ENCODE measurements at regions not wholly inside any gene's neighbourhood (a gene's known extent, or its start where the extent isn't known, plus 50 kb on each side); places are given as distances from the start of the nearest gene placed in this dataset.

DNA sequence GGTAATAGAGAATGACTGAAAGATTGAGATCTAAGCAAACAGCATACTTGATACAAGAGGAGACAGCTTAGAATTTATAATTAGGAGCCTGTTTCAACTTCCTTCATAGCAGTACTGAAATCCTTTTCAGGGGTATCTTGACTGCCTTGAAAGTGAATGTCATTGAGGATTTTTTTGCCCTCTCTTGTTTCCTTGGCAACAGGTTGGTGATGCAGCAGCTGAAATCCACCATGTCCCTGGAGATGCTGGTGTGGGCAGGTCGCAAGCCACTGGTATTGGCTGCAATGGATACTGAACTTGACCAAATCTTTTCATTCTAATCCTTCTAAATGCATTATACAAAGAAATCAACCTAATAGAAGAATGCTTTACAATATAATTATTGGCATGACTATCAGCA lies 59.3 kb upstream of the GAP43 start:
- TF ChIP-seq EZH2 (IDR thresholded peaks at IDR 0.05; ENCODE audit: borderline replicate concordance, low read depth, low read length, poor library complexity, severe bottlenecking), result no peak
- TF ChIP-seq, protein P1, sequence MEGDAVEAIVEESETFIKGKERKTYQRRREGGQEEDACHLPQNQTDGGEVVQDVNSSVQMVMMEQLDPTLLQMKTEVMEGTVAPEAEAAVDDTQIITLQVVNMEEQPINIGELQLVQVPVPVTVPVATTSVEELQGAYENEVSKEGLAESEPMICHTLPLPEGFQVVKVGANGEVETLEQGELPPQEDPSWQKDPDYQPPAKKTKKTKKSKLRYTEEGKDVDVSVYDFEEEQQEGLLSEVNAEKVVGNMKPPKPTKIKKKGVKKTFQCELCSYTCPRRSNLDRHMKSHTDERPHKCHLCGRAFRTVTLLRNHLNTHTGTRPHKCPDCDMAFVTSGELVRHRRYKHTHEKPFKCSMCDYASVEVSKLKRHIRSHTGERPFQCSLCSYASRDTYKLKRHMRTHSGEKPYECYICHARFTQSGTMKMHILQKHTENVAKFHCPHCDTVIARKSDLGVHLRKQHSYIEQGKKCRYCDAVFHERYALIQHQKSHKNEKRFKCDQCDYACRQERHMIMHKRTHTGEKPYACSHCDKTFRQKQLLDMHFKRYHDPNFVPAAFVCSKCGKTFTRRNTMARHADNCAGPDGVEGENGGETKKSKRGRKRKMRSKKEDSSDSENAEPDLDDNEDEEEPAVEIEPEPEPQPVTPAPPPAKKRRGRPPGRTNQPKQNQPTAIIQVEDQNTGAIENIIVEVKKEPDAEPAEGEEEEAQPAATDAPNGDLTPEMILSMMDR (conservative IDR thresholded peaks at IDR 0.05; ENCODE audit: low read depth, low read length), result no peak

Measured in A673 (cell line).